Erythroblast (primary cell): ENCODE measurements at regions not wholly inside any gene's neighbourhood (a gene's known extent, or its start where the extent isn't known, plus 50 kb on each side); places are given as distances from the start of the nearest gene placed in this dataset.

Source experiments
- GATA1 ChIP-seq: IDR thresholded peaks from 2 replicates; pipeline ENCODE4 v1.6.1; 2011; ENCODE audit warnings: low read depth, mild to moderate bottlenecking, control low read depth, low read length, moderate library complexity
- POLR2A ChIP-seq: IDR thresholded peaks from 2 replicates; pipeline ENCODE4 v1.6.1; 2011; ENCODE audit warnings: mild to moderate bottlenecking, low read length

DNA sequence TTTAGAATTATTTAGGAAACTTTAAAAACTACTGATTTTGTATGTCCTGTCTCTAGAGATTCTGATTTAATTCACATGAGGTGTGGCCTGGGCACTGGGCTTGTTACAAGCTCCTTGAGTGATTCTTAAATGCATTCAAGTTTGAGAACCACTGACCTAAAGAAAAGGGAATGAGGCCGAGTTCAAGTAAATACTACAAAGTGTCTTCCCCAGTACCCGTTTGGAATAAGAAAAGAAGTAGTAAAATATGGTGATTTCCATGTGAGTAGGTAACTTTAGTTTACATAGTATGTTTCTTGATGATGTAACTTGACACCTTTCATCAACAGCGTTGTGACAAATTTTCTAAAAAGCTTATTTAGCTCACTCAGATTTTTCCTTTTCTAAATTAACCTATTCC lies 1022.9 kb upstream of the NRXN1 start:
- no peak for TF ChIP-seq POLR2A
- TF ChIP-seq GATA1 = no peak
